Natural killer cell (primary cell): ENCODE measurements at regions not wholly inside any gene's neighbourhood (a gene's known extent, or its start where the extent isn't known, plus 50 kb on each side); places are given as distances from the start of the nearest gene placed in this dataset.

Source experiments
- ATAC-seq, 3 donors: fragments of 150-1000 bp in 2 of 3; fragments of 200-7000 bp in 1 of 3; cut with Tn5 transposase; 1 replicate in 1 of 3; 2 replicates in 2 of 3; pipeline ENCODE4 v1.10.0; 2021; ENCODE audit warnings: mild to moderate bottlenecking in 2 of 3, moderate library complexity in 2 of 3
- DNase-seq, 2 donors: peaks; one replicate each; pipeline versions ENCODE4 v3.0.0 to v3.0.0-alpha.2; 2013 to 2021; ENCODE audit warnings: mixed read lengths in 1 of 2
- H3K27ac ChIP-seq: one replicate; pipeline ENCODE4 v1.5.1; 2013; ENCODE audit warnings: mild to moderate bottlenecking, low read length
- H3K27me3 ChIP-seq: one replicate; pipeline ENCODE4 v1.6.1; 2013; ENCODE audit warnings: low read length; ENCODE audit not compliant: control insufficient read depth, insufficient read depth
- H3K36me3 ChIP-seq: one replicate; pipeline ENCODE4 v1.6.1; 2013; ENCODE audit warnings: low read length; ENCODE audit not compliant: control insufficient read depth, insufficient read depth
- H3K4me1 ChIP-seq: one replicate; pipeline ENCODE4 v1.6.1; 2013; ENCODE audit warnings: low read length; ENCODE audit not compliant: control insufficient read depth, insufficient read depth
- H3K4me3 ChIP-seq: one replicate; pipeline ENCODE4 v1.5.1; 2013; ENCODE audit warnings: low read length
- H3K9me3 ChIP-seq: one replicate; pipeline ENCODE4 v1.6.1; 2013; ENCODE audit warnings: low read length; ENCODE audit not compliant: control insufficient read depth, insufficient read depth
- H3K27ac Mint-ChIP-seq, 2 donors: one replicate each; pipeline ENCODE4 v1.8.0; 2022; ENCODE audit warnings: mild to moderate bottlenecking in 2 of 2, mixed read lengths in 2 of 2, moderate library complexity in 1 of 2
- H3K27me3 Mint-ChIP-seq, 2 donors: one replicate each; pipeline ENCODE4 v1.8.0; 2022; ENCODE audit warnings: low read depth in 2 of 2, mixed read lengths in 2 of 2
- H3K36me3 Mint-ChIP-seq: one replicate; pipeline ENCODE4 v1.8.0; 2022; ENCODE audit warnings: mixed read lengths
- H3K4me1 Mint-ChIP-seq, 2 donors: one replicate each; pipeline ENCODE4 v1.8.0; 2022; ENCODE audit warnings: mixed read lengths in 2 of 2
- H3K4me3 Mint-ChIP-seq: one replicate; pipeline ENCODE4 v1.8.0; 2022; ENCODE audit warnings: mild to moderate bottlenecking, moderate library complexity, mixed read lengths
- H3K9me3 Mint-ChIP-seq, 2 donors: one replicate each; pipeline ENCODE4 v1.8.0; 2022; ENCODE audit warnings: mixed read lengths in 2 of 2
- CTCF ChIP-seq: fragments of 200-600 bp; IDR thresholded peaks from one replicate; pipeline ENCODE4 v1.8.0; 2022; ENCODE audit warnings: antibody characterized with exemption
- WGBS: methylation state at CpG from one replicate; pipeline ENCODE4 v1.1.7; 2013; ENCODE audit warnings: missing lambda C conversion rate; ENCODE audit not compliant: insufficient coverage; 5-methylcytosine and 5-hydroxymethylcytosine counted together
- intact Hi-C: fragments of 100-400 bp; cut with micrococcal nuclease; formaldehyde crosslinking; loops from one replicate; pipeline ENCODE4 v1.14.2; 2022

- Mint-ChIP-seq H3K4me3 (no peak overlapping the region), H3K9me3 (peaks cover 14 to 16% of the 10 kb centered on the region in 2 donors), H3K27ac (no peak overlapping the region), H3K27me3 (no peaks in the 10 kb centered on the region), H3K36me3 (no peaks in the 10 kb centered on the region), H3K4me1 (no peaks in the 10 kb centered on the region)
- H3K36me3 ChIP-seq: no peaks in the 10 kb centered on the region
- no peak for DNase-seq
- intact Hi-C loops: no loop called here
- H3K9me3 ChIP-seq: peaks cover 5% of the 10 kb centered on the region
- no peak for ATAC-seq
- H3K27me3 ChIP-seq: no peaks in the 10 kb centered on the region
- no peak overlapping the region for H3K4me3 ChIP-seq
- no peak overlapping the region for H3K27ac ChIP-seq
- 87% methylated on average over 10 of the region's 10 CpGs for WGBS
- TF ChIP-seq CTCF: no peak
- H3K4me1 ChIP-seq: no peaks in the 10 kb centered on the region
These were observed 163.8 kb downstream of the RPL10L start for GRCh38 chr14:46487582-46488350.

- DNase-seq: no peak
- ATAC-seq: no peak
- H3K27me3 ChIP-seq: no peaks in the 10 kb centered on the region
- Mint-ChIP-seq H3K4me1 (no peaks in the 10 kb centered on the region), H3K9me3 (peaks cover 14 to 17% of the 10 kb centered on the region in 2 donors), H3K36me3 (no peaks in the 10 kb centered on the region), H3K4me3 (no peak overlapping the region), H3K27ac (no peak overlapping the region), H3K27me3 (no peaks in the 10 kb centered on the region)
- H3K4me3 ChIP-seq: no peak overlapping the region
- no peaks in the 10 kb centered on the region for H3K4me1 ChIP-seq
- intact Hi-C loops: no loop called here
- H3K36me3 ChIP-seq: no peaks in the 10 kb centered on the region
- H3K27ac ChIP-seq: no peak overlapping the region
- no peaks in the 10 kb centered on the region for H3K9me3 ChIP-seq
- no peak for TF ChIP-seq CTCF
These were observed 169.4 kb downstream of the RPL10L start for GRCh38 chr14:46482200-46482599.

DNA sequence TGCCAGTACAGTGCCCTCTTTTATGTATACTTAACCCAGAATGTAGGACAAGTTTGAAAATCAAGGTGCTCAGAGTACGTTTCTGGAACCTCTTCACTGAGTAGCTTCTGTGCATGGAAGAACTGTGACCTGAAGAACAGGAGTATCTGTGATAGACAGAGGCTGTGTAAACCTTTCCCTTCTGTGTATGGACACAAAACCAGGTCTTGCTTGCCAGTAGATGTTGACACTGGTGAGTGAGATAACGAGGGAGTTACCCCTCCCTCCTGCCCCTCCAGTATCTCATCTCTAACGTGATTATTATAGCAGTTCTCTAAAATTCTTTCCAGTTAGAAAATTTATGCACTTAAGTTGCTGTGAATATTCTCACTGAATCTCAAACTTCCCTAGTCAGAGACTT, 170.8 kb downstream of the RPL10L start:
- H3K27ac Mint-ChIP-seq: no peak overlapping the region
- no peak for DNase-seq
- no peaks in the 10 kb centered on the region for H3K9me3 ChIP-seq
- no peak overlapping the region for H3K4me3 Mint-ChIP-seq
- no peaks in the 10 kb centered on the region for H3K4me1 Mint-ChIP-seq
- TF ChIP-seq CTCF: no peak
- no peaks in the 10 kb centered on the region for H3K4me1 ChIP-seq
- no peak overlapping the region for H3K4me3 ChIP-seq
- peaks cover 13 to 16% of the 10 kb centered on the region in 2 donors for H3K9me3 Mint-ChIP-seq
- H3K27me3 ChIP-seq: no peaks in the 10 kb centered on the region
- no peaks in the 10 kb centered on the region for H3K36me3 Mint-ChIP-seq
- no peaks in the 10 kb centered on the region for H3K36me3 ChIP-seq
- intact Hi-C loops: no loop called here
- no peaks in the 10 kb centered on the region for H3K27me3 Mint-ChIP-seq
- 47% methylated on average over 3 of the region's 3 CpGs for WGBS
- H3K27ac ChIP-seq: no peak overlapping the region
- no peak for ATAC-seq

DNA sequence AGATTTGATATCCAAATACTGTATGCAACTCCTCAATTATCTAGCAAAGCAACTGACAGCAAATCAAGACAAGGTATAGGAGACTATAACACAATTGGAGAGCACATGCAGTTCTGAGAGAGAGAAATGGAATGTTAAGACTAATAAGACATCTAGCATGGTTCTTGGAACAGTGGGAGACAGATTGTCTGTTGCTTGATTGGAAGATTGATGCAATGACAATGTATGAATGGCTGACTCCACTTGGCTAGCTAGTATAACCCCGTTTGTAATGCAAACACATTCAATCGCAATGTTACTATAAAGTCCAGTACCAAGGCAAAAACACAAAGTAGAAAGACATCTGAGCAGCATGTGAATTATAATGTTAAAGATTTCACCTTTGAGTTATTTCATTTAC, 179.3 kb downstream of the RPL10L start:
- Mint-ChIP-seq H3K4me3 (no peak overlapping the region), H3K27me3 (no peaks in the 10 kb centered on the region), H3K27ac (no peak overlapping the region), H3K9me3 (peaks cover 2 to 11% of the 10 kb centered on the region in 2 donors), H3K4me1 (no peaks in the 10 kb centered on the region), H3K36me3 (no peaks in the 10 kb centered on the region)
- H3K27ac ChIP-seq: no peak overlapping the region
- ATAC-seq: no peak
- no peaks in the 10 kb centered on the region for H3K4me1 ChIP-seq
- intact Hi-C loops: no loop called here
- TF ChIP-seq CTCF: no peak
- no peaks in the 10 kb centered on the region for H3K27me3 ChIP-seq
- DNase-seq: no peak
- no peaks in the 10 kb centered on the region for H3K9me3 ChIP-seq
- 88% methylated on average over 2 of the region's 2 CpGs for WGBS
- H3K36me3 ChIP-seq: no peaks in the 10 kb centered on the region
- H3K4me3 ChIP-seq: no peak overlapping the region
